Peyer's patch (tissue), 4 donors: ENCODE measurements at regions not wholly inside any gene's neighbourhood (a gene's known extent, or its start where the extent isn't known, plus 50 kb on each side); places are given as distances from the start of the nearest gene placed in this dataset.

ENCODE experiments used
- CTCF ChIP-seq, 6 experiments: fragments of 450-650 bp in 4 of 6; fragments of 200-600 bp in 2 of 6; sonication (generic) in 1 of 6; IDR thresholded peaks; one replicate each; pipeline ENCODE4 v1.5.1; 2017 to 2019; ENCODE audit warnings: antibody characterized with exemption in 6 of 6, mild to moderate bottlenecking in 3 of 6, moderate library complexity in 1 of 6
- POLR2A ChIP-seq, 2 donors: fragments of 450-650 bp; IDR thresholded peaks; one replicate each; pipeline ENCODE4 v1.5.1; 2017; ENCODE audit warnings: antibody characterized with exemption in 2 of 2, mild to moderate bottlenecking in 2 of 2, moderate library complexity in 2 of 2

GRCh38 chr12:13536219-13536910 is 339.8 kb downstream of the EMP1 start:
- no peak for TF ChIP-seq CTCF (IDR thresholded peaks at IDR 0.05)
- TF ChIP-seq POLR2A (IDR thresholded peaks at IDR 0.05) = no peak
